Spinal cord (tissue), 9 donors: ENCODE measurements at regions not wholly inside any gene's neighbourhood (a gene's known extent, or its start where the extent isn't known, plus 50 kb on each side); places are given as distances from the start of the nearest gene placed in this dataset.
"Not testable (repeated sequence)": the region's sequence is repeated elsewhere in the genome, so short reads cannot be mapped to it uniquely, and the experiment has no call there.

Experiments used
- DNase-seq, 6 donors: peaks; one replicate each; pipeline versions ENCODE4 v3.0.0 to v3.0.0-alpha.2; 2013 to 2015; ENCODE audit warnings: low spot score in 6 of 6, low read depth in 4 of 6
- H3K27ac ChIP-seq: one replicate; pipeline ENCODE4 v1.5.1; 2013; ENCODE audit warnings: low read depth, low read length, control low read depth
- H3K27me3 ChIP-seq: one replicate; pipeline ENCODE4 v1.6.1; 2013; ENCODE audit warnings: low read length; ENCODE audit not compliant: control insufficient read depth, insufficient read depth
- H3K36me3 ChIP-seq: one replicate; pipeline ENCODE4 v1.6.1; 2013; ENCODE audit warnings: low read length; ENCODE audit not compliant: control insufficient read depth, insufficient read depth
- H3K4me1 ChIP-seq: one replicate; pipeline ENCODE4 v1.6.1; 2013; ENCODE audit warnings: low read length; ENCODE audit not compliant: control insufficient read depth, insufficient read depth
- H3K4me3 ChIP-seq: one replicate; pipeline ENCODE4 v1.5.1; 2013; ENCODE audit warnings: low read depth, low read length, control low read depth
- H3K9me3 ChIP-seq: one replicate; pipeline ENCODE4 v1.6.1; 2013; ENCODE audit warnings: low read length; ENCODE audit not compliant: control insufficient read depth, insufficient read depth
- WGBS: methylation state at CpG from one replicate; pipeline ENCODE4 v1.1.5; 2013; ENCODE audit warnings: missing lambda C conversion rate; ENCODE audit not compliant: insufficient coverage; 5-methylcytosine and 5-hydroxymethylcytosine counted together
- donor health status: healthy.

DNA sequence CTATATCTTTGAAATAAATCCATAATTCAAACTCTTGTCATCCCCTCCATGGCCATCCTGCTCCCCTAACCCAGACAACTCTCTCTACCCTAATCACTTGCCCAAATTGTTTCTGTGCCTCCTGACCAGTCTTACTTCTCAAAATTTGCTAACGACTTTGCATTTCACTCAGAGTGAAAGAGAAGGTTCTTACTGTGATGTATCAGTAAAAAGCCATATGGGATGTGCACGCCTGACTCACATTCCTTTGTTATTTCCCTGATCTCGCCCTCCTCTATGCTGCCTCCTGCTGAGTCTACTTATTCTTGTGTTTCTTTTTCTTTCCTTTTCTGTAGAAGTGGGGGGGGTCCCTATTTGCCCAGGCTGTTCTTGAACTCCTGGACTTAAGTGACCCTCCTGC, 487.2 kb upstream of the FRG2C start:
- H3K9me3 ChIP-seq: no peaks in the 10 kb centered on the region
- H3K36me3 ChIP-seq: no peaks in the 10 kb centered on the region
- H3K27me3 ChIP-seq: no peaks in the 10 kb centered on the region
- no CpG with 5 or more reads among the region's 3 CpGs for WGBS
- H3K4me3 ChIP-seq: no peak overlapping the region
- DNase-seq: peak in 1 of 6 donors; percentile 19
- H3K27ac ChIP-seq: no peak overlapping the region
- no peaks in the 10 kb centered on the region for H3K4me1 ChIP-seq

DNA sequence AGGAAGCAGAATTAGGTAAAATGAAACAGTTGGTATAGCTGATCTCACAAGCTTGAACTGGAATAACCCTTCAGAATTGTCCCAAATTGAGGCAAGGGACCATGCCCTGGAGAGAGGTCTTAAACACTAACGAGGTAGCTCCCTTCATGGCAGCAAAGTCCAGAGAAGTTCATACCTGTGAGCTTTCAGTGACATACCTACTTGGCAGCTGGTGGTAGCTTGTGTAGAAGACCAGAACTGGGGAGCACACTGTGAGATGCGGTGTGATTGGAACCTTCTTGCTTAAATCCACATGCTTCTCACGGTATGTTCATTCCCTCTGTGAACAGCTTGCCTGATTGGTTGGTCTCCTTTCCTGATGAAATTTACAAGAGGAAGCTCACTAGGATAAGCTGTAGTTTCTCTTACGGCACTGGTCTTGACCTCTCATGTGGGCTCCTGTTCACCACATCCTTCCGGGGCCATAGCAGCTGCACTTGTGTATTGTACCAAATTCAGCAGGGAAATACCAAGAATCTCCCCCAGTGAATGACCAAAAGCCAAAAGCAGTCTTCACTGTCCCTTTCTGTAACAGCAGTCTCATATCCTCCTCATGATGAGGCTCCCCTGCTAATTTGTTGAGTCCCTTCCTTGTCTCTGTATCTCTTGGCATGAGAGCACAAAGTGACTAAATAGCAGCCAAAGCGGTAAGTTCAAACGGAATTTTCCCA, 483.7 kb upstream of the FRG2C start:
- Histone ChIP-seq H3K36me3 (no peaks in the 10 kb centered on the region), H3K4me3 (no peak overlapping the region), H3K27ac (no peak overlapping the region), H3K4me1 (no peaks in the 10 kb centered on the region), H3K9me3 (no peaks in the 10 kb centered on the region), H3K27me3 (no peaks in the 10 kb centered on the region)
- DNase-seq: no peak
- WGBS: 92% methylated on average over 3 of the region's 7 CpGs

GRCh38 chr3:75180945-75181298, 483.2 kb upstream of the FRG2C start:
- no peaks in the 10 kb centered on the region for H3K36me3 ChIP-seq
- H3K27me3 ChIP-seq: no peaks in the 10 kb centered on the region
- no CpG with 5 or more reads among the region's 1 CpG for WGBS

GRCh38 chr3:75188962-75189361, 475.2 kb upstream of the FRG2C start:
- H3K9me3 ChIP-seq: no peaks in the 10 kb centered on the region
- peak in 1 of 6 donors; percentile 28 for DNase-seq
- no peaks in the 10 kb centered on the region for H3K36me3 ChIP-seq
- no peak overlapping the region for H3K27ac ChIP-seq
- no peak overlapping the region for H3K4me3 ChIP-seq
- WGBS: 17% methylated on average over 2 of the region's 3 CpGs
- H3K4me1 ChIP-seq: no peaks in the 10 kb centered on the region
- H3K27me3 ChIP-seq: no peaks in the 10 kb centered on the region

More at GRCh38 chr3:75180945-75181298, 483.2 kb upstream of the FRG2C start:
- Histone ChIP-seq H3K27ac (no peak overlapping the region), H3K4me3 (no peak overlapping the region), H3K9me3 (no peaks in the 10 kb centered on the region), H3K4me1 (no peaks in the 10 kb centered on the region)
- no peak for DNase-seq

DNA sequence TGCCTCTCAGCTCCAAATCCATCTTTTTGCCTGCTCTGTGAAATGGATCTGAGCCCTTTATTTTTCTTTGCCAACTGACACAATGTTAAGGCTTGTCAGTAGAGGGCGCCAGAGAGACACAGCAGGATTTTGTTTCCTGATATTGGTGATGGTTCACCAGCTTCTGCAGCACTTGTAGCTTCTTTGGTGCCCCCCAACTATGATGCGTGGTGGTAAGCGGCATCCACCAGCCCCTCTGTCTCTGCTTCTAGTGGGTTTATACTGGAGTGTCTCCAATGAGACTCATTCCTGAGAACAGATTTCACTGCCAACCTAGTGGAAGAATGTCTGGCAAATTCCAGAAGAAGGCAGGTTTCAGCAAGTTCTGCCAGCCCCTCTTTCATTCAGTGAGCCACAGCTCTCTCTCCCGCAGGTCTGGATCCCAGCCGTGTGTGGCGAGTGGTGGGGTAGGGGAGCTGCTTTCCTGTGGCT, 471.9 kb upstream of the FRG2C start:
- WGBS: 100% methylated on average over 1 of the region's 6 CpGs
- Histone ChIP-seq H3K4me3 (no peak overlapping the region), H3K27ac (no peak overlapping the region), H3K36me3 (no peaks in the 10 kb centered on the region), H3K27me3 (no peaks in the 10 kb centered on the region), H3K9me3 (no peaks in the 10 kb centered on the region), H3K4me1 (no peaks in the 10 kb centered on the region)
- DNase-seq: peak in 2 of 6 donors; percentile 50 to 60

- DNase-seq: no peak
- H3K9me3 ChIP-seq: no peaks in the 10 kb centered on the region
- no peaks in the 10 kb centered on the region for H3K36me3 ChIP-seq
- H3K4me3 ChIP-seq: no peak overlapping the region
- H3K27me3 ChIP-seq: no peaks in the 10 kb centered on the region
- 81% methylated on average over 3 of the region's 4 CpGs for WGBS
- no peak overlapping the region for H3K27ac ChIP-seq
- no peaks in the 10 kb centered on the region for H3K4me1 ChIP-seq
These were observed 470.3 kb upstream of the FRG2C start for GRCh38 chr3:75193797-75194196.

DNA sequence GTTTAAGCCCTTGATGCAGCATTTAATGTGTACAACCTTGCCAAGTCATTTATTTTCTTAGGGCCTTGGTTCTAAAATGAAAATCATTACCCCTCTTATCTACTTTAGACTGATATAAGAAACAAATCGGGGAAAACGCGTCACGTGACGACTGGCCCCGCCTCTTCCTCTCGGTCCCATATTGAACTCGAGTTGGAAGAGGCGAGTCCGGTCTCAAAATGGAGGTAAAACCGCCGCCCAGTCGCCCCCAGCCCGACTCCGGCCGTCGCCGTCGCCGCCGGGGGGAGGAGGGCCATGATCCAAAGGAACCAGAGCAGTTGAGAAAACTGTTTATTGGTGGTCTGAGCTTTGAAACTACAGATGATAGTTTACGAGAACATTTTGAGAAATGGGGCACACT, 449.8 kb upstream of the FRG2C start:
- H3K36me3 ChIP-seq, H3K27me3 ChIP-seq, H3K27ac ChIP-seq, H3K4me1 ChIP-seq, H3K9me3 ChIP-seq, DNase-seq, H3K4me3 ChIP-seq: not testable (repeated sequence)
- WGBS: 96% methylated on average over 13 of the region's 22 CpGs

- no CpG with 5 or more reads among the region's 1 CpG for WGBS
- no peak overlapping the region for H3K27ac ChIP-seq
- no peaks in the 10 kb centered on the region for H3K4me1 ChIP-seq
- no peaks in the 10 kb centered on the region for H3K36me3 ChIP-seq
- no peaks in the 10 kb centered on the region for H3K27me3 ChIP-seq
- no peaks in the 10 kb centered on the region for H3K9me3 ChIP-seq
- H3K4me3 ChIP-seq: no peak overlapping the region
- no peak for DNase-seq
These were observed 445.6 kb upstream of the FRG2C start for GRCh38 chr3:75218577-75218976.

- DNase-seq: peak in 1 of 6 donors; percentile 6
- no peak overlapping the region for H3K4me3 ChIP-seq
These were observed 443.2 kb upstream of the FRG2C start for GRCh38 chr3:75220932-75221331.

GRCh38 chr3:75224412-75224811, 439.7 kb upstream of the FRG2C start:
- Histone ChIP-seq H3K4me3 (no peak overlapping the region), H3K4me1 (no peaks in the 10 kb centered on the region), H3K27ac (no peak overlapping the region), H3K36me3 (no peaks in the 10 kb centered on the region), H3K27me3 (no peaks in the 10 kb centered on the region), H3K9me3 (no peaks in the 10 kb centered on the region)
- DNase-seq: no peak
- WGBS: no CpG with 5 or more reads among the region's 2 CpGs

More at GRCh38 chr3:75220932-75221331, 443.2 kb upstream of the FRG2C start:
- H3K36me3 ChIP-seq: no peaks in the 10 kb centered on the region
- WGBS: 76% methylated on average over 3 of the region's 4 CpGs
- no peaks in the 10 kb centered on the region for H3K4me1 ChIP-seq
- H3K27ac ChIP-seq: no peak overlapping the region
- no peaks in the 10 kb centered on the region for H3K27me3 ChIP-seq
- no peaks in the 10 kb centered on the region for H3K9me3 ChIP-seq
